Ovary (tissue), 7 donors: ENCODE measurements at regions not wholly inside any gene's neighbourhood (a gene's known extent, or its start where the extent isn't known, plus 50 kb on each side); places are given as distances from the start of the nearest gene placed in this dataset.

Experiments
- DNase-seq, 5 donors: peaks; one replicate each; pipeline ENCODE4 v3.0.0-alpha.2; 2019 to 2020
- H3K27ac ChIP-seq, 2 donors: fragments of 200-600 bp; one replicate each; pipeline versions ENCODE4 v1.5.1 to v1.8.0; 2019 to 2022
- H3K27me3 ChIP-seq: fragments of 200-600 bp; one replicate; pipeline ENCODE4 v1.8.0; 2022
- H3K36me3 ChIP-seq: fragments of 200-600 bp; sonication (generic); one replicate; pipeline ENCODE4 v1.5.1; 2019
- H3K4me1 ChIP-seq: one replicate; pipeline ENCODE4 v1.8.1; 2013; ENCODE audit warnings: mild to moderate bottlenecking, moderate library complexity; ENCODE audit not compliant: insufficient read depth
- H3K4me3 ChIP-seq: fragments of 200-600 bp; sonication (generic); one replicate; pipeline ENCODE4 v1.5.1; 2017
- H3K9me3 ChIP-seq, 2 donors: fragments of 200-600 bp in 1 of 2; sonication (generic) in 1 of 2; one replicate each; pipeline versions ENCODE4 v1.5.1 to v1.8.1; 2013 to 2019; ENCODE audit warnings: mild to moderate bottlenecking in 1 of 2, moderate library complexity in 1 of 2
- EP300 ChIP-seq: sonication (generic); formaldehyde crosslinking; IDR thresholded peaks from one replicate; pipeline ENCODE4 v1.6.1; 2017; ENCODE audit warnings: antibody characterized with exemption
- POLR2A ChIP-seq: fragments of 450-650 bp; IDR thresholded peaks from one replicate; pipeline ENCODE4 v1.6.1; 2017; ENCODE audit warnings: antibody characterized with exemption, mild to moderate bottlenecking, moderate library complexity
- WGBS, 3 donors: extraction: QIAGEN DNeasy Blood & Tissue Kit in 1 of 3; methylation state at CpG; one replicate each; pipeline versions ENCODE4 v1.1.5 to v1.1.7; 2013 to 2017; 5-methylcytosine and 5-hydroxymethylcytosine counted together
- intact Hi-C, 4 donors: fragments of 100-400 bp; cut with DNase I; formaldehyde crosslinking; loops; one replicate each; pipeline versions ENCODE4 v1.11.0 to v1.15.1; 2022 to 2023
- TF ChIP-seq, protein P1 (sequence below), 3 donors: fragments of 450-650 bp in 2 of 3; fragments of 200-600 bp in 1 of 3; IDR thresholded peaks; one replicate each; pipeline versions ENCODE4 v1.5.1 to v1.8.0; 2016 to 2022; ENCODE audit warnings: antibody characterized with exemption in 3 of 3, mild to moderate bottlenecking in 1 of 3
- donor health status: DM: no; HTN: no; CAD: no; lungs with moderate emphysema.
- donor health status: DM: no; HTN: no; CAD: no.
- donor health status: Bipolar disorder and iron deficiency.
- donor health status: DM: no; HTN: no; CAD: no.
- donor health status: DM: yes; HTN: yes; CAD: no.

DNA sequence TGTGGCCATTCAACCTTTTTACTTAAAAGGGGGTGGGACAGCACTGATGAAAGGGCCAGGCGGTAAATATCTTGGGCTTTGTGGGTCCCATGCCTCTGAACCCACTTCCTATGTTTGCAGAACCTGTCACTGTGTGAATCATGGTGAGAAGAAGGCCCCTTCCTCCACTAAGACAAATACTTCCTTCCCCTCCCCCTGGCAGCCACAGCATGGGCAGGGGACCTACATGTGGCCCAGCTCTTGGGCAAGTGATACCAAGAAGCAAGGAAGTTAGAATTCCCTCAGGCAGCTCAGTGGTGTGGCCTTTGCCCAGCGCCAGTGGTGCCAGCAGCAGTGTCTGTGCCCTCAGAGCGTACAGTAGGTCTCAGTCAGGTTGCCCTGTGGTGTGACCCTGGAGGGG, 168.6 kb downstream of the TRIM33 start:
- H3K4me1 ChIP-seq: no peaks in the 10 kb centered on the region
- DNase-seq: no peak
- no peaks in the 10 kb centered on the region for H3K27me3 ChIP-seq
- H3K36me3 ChIP-seq: no peaks in the 10 kb centered on the region
- H3K4me3 ChIP-seq: no peak overlapping the region
- TF ChIP-seq, protein P1, sequence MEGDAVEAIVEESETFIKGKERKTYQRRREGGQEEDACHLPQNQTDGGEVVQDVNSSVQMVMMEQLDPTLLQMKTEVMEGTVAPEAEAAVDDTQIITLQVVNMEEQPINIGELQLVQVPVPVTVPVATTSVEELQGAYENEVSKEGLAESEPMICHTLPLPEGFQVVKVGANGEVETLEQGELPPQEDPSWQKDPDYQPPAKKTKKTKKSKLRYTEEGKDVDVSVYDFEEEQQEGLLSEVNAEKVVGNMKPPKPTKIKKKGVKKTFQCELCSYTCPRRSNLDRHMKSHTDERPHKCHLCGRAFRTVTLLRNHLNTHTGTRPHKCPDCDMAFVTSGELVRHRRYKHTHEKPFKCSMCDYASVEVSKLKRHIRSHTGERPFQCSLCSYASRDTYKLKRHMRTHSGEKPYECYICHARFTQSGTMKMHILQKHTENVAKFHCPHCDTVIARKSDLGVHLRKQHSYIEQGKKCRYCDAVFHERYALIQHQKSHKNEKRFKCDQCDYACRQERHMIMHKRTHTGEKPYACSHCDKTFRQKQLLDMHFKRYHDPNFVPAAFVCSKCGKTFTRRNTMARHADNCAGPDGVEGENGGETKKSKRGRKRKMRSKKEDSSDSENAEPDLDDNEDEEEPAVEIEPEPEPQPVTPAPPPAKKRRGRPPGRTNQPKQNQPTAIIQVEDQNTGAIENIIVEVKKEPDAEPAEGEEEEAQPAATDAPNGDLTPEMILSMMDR (IDR thresholded peaks at IDR 0.05): no peak
- TF ChIP-seq POLR2A (no peak), EP300 (no peak)
- no peaks in the 10 kb centered on the region for H3K9me3 ChIP-seq
- intact Hi-C loops: loop anchor here in 1 of 4 donors (10.0 kb wide), 1 partner anchor 372 kb away; the partner anchor contains the start of gene NRAS
- no peak overlapping the region for H3K27ac ChIP-seq
- 88 to 95% (median 95%) methylated on average over 3 of the region's 3 CpGs for WGBS, 3 donors

DNA sequence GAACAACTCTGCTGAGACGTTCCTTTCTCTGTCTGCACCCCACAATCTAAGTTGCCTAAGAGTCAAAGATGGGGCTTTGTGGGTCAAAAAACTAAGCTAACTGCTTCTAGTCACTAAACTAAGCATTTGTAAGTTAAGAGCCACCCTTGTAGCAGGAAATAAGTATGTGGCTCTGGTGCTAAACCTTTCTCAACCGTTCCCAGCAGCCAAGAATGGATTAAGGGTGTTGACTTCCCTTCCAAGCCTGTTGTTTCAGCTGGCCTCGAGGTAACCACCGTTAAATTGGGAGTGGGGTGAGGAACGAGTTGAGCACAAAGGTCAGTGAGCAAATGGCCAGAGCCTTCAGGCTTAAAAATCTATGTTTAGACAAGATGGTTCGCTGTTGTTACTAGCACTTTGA, 169.1 kb downstream of the TRIM33 start:
- Histone ChIP-seq H3K4me3 (no peak overlapping the region), H3K27ac (no peak overlapping the region), H3K36me3 (no peaks in the 10 kb centered on the region), H3K27me3 (no peaks in the 10 kb centered on the region), H3K4me1 (no peaks in the 10 kb centered on the region), H3K9me3 (no peaks in the 10 kb centered on the region)
- TF ChIP-seq POLR2A: no peak
- no peak for TF ChIP-seq EP300
- TF ChIP-seq, protein P1 (IDR thresholded peaks at IDR 0.05): no peak
- intact Hi-C loops: loop anchor here in 1 of 4 donors (10.0 kb wide), 1 partner anchor 373 kb away; the partner anchor contains the start of gene NRAS
- no peak for DNase-seq
- 34 to 39% (median 35%) methylated on average over 6 of the region's 6 CpGs for WGBS, 3 donors

DNA sequence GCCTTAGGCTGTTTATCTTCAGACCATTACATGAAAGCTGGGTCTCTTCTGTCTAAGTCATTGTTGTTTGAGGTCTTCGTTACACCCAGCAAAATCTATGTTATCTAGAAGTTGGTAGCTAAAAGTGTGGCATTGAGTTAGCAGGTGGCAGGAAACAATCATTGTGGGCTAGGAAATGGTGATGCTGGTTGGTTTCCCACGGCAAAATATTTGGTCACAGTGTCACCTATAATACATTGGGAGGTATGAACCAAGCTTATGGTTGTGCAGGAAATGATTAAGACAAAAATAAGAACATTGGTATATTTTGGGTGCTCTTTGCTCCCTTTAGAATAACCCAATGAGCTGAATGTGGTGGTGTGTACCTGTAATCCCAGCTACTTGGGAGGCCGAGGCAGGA, 169.7 kb downstream of the TRIM33 start:
- no peak for TF ChIP-seq EP300
- intact Hi-C loops: loop anchor here in 1 of 4 donors (10.0 kb wide), 1 partner anchor 374 kb away; the partner anchor contains the start of gene NRAS

DNA sequence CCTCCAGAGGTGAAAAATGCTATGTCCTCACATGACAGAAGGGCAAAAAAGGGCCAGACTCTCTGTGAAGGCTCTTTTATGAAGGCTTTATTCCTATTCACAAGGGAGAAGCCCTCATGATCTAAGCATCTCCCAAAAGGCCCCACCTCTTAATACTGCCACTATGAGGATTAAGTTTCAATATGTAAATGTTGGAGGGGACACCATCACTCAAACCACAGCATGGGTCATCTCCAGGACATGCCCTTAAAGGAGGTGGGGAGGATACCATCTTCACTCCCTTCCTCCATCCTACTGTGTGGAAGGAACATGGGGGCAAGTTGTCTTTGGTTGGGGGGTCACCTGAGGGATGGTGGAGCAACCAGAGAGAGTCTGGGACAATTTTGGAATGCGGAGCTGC, 170.1 kb downstream of the TRIM33 start:
- no peaks in the 10 kb centered on the region for H3K36me3 ChIP-seq
- no peak overlapping the region for H3K27ac ChIP-seq
- H3K9me3 ChIP-seq: no peaks in the 10 kb centered on the region
- no peak overlapping the region for H3K4me3 ChIP-seq
- WGBS, 3 donors: 88 to 96% (median 92%) methylated on average over 1 of the region's 1 CpG
- TF ChIP-seq POLR2A: no peak
- TF ChIP-seq EP300: no peak
- TF ChIP-seq, protein P1 (IDR thresholded peaks at IDR 0.05): no peak
- DNase-seq: no peak
- H3K27me3 ChIP-seq: no peaks in the 10 kb centered on the region
- intact Hi-C loops: loop anchor here in 1 of 4 donors (10.0 kb wide), 1 partner anchor 374 kb away; the partner anchor contains the start of gene NRAS
- no peaks in the 10 kb centered on the region for H3K4me1 ChIP-seq

More for the DNA sequence above, 169.7 kb downstream of the TRIM33 start:
- Histone ChIP-seq H3K4me3 (no peak overlapping the region), H3K4me1 (no peaks in the 10 kb centered on the region), H3K9me3 (no peaks in the 10 kb centered on the region), H3K27me3 (no peaks in the 10 kb centered on the region), H3K27ac (no peak overlapping the region), H3K36me3 (no peaks in the 10 kb centered on the region)
- 86 to 90% (median 89%) methylated on average over 3 of the region's 3 CpGs for WGBS, 3 donors
- no peak for DNase-seq

- Histone ChIP-seq H3K4me3 (no peak overlapping the region), H3K27ac (no peak overlapping the region), H3K36me3 (no peaks in the 10 kb centered on the region), H3K27me3 (no peaks in the 10 kb centered on the region), H3K4me1 (no peaks in the 10 kb centered on the region), H3K9me3 (no peaks in the 10 kb centered on the region)
- no peak for DNase-seq
- TF ChIP-seq, protein P1 (IDR thresholded peaks at IDR 0.05): no peak
- TF ChIP-seq POLR2A (no peak), EP300 (no peak)
- intact Hi-C loops: no loop called here
- WGBS, 3 donors: 89 to 94% (median 93%) methylated on average over 6 of the region's 6 CpGs
Measured at GRCh38 chr1:114339379-114339778, 171.6 kb downstream of the TRIM33 start.
